Prostate gland (tissue), 2 donors: ENCODE measurements at regions not wholly inside any gene's neighbourhood (a gene's known extent, or its start where the extent isn't known, plus 50 kb on each side); places are given as distances from the start of the nearest gene placed in this dataset.

Experiments
- DNase-seq: peaks from one replicate; pipeline ENCODE4 v3.0.0-alpha.2; 2019; ENCODE audit warnings: low spot score
- H3K27ac ChIP-seq, 2 donors: fragments of 200-600 bp; sonication (generic); 2 replicates each; pipeline ENCODE4 v1.5.1; 2017 to 2019
- H3K27me3 ChIP-seq: fragments of 200-600 bp; sonication (generic); replicated peaks from 2 replicates; pipeline ENCODE4 v1.5.1; 2019; ENCODE audit not compliant: insufficient read depth
- H3K36me3 ChIP-seq, 2 donors: fragments of 200-600 bp; sonication (generic); 1 replicate in 1 of 2; 2 replicates in 1 of 2; pipeline versions ENCODE4 v1.5.1 to v1.8.1; 2017 to 2019
- H3K4me1 ChIP-seq: fragments of 200-600 bp; sonication (generic); replicated peaks from 2 replicates; pipeline ENCODE4 v1.5.1; 2019
- H3K4me3 ChIP-seq, 2 donors: fragments of 200-600 bp; sonication (generic); 2 replicates each; pipeline ENCODE4 v1.5.1; 2017 to 2019
- H3K9me3 ChIP-seq: fragments of 200-600 bp; sonication (generic); 2 replicates; pipeline ENCODE4 v1.5.1; 2017
- POLR2A ChIP-seq: fragments of 450-650 bp; IDR thresholded peaks from one replicate; pipeline ENCODE4 v1.6.1; 2016; ENCODE audit warnings: antibody characterized with exemption, mild to moderate bottlenecking
- POLR2AphosphoS5 ChIP-seq: sonication (generic); formaldehyde crosslinking; IDR thresholded peaks from one replicate; pipeline ENCODE4 v1.6.1; 2017; ENCODE audit warnings: antibody characterized with exemption
- WGBS: methylation state at CpG from one replicate; pipeline ENCODE4 v1.1.5; 2018; 5-methylcytosine and 5-hydroxymethylcytosine counted together
- intact Hi-C: fragments of 100-400 bp; cut with DNase I; formaldehyde crosslinking; loops from one replicate; pipeline ENCODE4 v1.14.2; 2022
- TF ChIP-seq, protein P1 (sequence below), 4 experiments: fragments of 200-600 bp in 2 of 4; fragments of 450-650 bp in 2 of 4; sonication (generic) in 2 of 4; IDR thresholded peaks; 1 replicate in 3 of 4; 2 replicates in 1 of 4; pipeline ENCODE4 v1.5.1; 2016 to 2019; ENCODE audit warnings: antibody characterized with exemption in 4 of 4, mild to moderate bottlenecking in 2 of 4, moderate library complexity in 2 of 4

DNA sequence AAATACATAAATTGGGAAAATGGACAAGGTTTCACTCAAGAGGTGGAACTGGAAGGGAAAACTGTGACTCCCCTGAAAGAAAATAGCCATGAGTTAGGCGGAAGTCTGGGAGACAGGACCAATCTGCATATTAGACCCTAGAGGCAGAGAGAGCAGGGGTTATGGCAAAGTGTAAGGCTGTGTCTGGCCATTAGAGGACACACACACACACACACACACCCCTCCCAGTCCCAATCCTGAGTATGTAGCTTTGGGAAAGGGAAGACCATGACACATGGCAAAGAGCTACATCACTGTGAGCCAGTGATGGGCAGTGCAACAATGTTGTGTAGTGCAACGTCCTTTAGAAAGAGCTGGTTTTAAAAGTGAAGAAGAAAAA, 479.9 kb upstream of the NXPH2 start:
- no peak for TF ChIP-seq POLR2A
- TF ChIP-seq POLR2AphosphoS5: no peak
- TF ChIP-seq, protein P1, sequence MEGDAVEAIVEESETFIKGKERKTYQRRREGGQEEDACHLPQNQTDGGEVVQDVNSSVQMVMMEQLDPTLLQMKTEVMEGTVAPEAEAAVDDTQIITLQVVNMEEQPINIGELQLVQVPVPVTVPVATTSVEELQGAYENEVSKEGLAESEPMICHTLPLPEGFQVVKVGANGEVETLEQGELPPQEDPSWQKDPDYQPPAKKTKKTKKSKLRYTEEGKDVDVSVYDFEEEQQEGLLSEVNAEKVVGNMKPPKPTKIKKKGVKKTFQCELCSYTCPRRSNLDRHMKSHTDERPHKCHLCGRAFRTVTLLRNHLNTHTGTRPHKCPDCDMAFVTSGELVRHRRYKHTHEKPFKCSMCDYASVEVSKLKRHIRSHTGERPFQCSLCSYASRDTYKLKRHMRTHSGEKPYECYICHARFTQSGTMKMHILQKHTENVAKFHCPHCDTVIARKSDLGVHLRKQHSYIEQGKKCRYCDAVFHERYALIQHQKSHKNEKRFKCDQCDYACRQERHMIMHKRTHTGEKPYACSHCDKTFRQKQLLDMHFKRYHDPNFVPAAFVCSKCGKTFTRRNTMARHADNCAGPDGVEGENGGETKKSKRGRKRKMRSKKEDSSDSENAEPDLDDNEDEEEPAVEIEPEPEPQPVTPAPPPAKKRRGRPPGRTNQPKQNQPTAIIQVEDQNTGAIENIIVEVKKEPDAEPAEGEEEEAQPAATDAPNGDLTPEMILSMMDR (IDR thresholded peaks at IDR 0.05): no peak
- Histone ChIP-seq H3K9me3 (no peaks in the 10 kb centered on the region), H3K4me3 (no peak overlapping the region), H3K4me1 (no peaks in the 10 kb centered on the region), H3K27me3 (no peaks in the 10 kb centered on the region), H3K36me3 (no peaks in the 10 kb centered on the region), H3K27ac (no peak overlapping the region)
- intact Hi-C loops: no loop called here
- WGBS: 81% methylated on average over 2 of the region's 2 CpGs
- DNase-seq: no peak

DNA sequence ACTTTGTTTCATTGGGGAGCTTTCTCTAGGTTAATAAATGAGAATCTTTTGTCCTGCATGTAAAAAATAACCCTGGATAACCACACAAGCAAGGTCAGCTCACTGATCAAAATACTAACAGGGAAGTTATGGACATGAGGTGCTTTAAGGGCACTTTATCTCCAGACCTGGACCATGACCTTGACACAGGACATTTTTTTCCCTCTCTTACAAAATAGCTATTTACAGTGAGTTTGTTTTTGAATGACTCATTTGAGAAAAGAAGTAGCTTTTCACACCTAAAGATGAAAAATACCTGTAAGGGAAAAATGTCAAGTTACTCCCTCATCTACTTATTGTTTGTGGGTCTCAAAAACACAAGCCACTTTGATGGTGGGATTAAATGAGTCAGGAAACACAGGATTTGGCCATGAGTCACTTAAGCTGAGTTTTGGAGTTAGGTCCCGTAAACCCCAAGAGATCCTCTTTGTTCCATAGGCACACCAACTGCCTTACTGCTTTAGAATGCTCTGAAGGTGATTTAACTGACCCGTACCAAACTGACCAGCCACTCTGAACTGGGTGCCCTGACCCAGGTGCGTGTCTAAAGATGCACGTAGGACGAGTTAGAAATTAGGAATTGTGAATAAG, 479.3 kb upstream of the NXPH2 start:
- intact Hi-C loops: no loop called here
- 91% methylated on average over 5 of the region's 5 CpGs for WGBS

DNA sequence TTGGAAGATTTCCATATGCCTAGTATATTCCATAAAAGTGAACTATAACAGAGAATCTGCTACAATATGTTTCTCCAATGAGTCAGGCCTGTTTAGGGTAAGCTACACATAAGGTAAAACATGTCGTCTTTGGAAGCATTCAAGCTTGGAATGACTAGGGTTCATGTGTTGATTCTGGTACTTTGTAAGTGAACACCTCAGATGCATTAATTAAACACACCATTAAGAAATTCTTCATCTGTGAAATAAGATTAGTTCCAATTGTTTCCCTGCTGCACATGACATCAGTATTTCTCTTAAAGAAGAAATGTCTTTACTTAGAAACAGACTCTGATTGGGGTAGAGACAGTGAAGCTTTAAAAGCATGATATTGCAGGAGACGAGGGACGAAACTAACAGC, 461.1 kb upstream of the NXPH2 start:
- 83% methylated on average over 3 of the region's 3 CpGs for WGBS
- Histone ChIP-seq H3K27ac (no peak overlapping the region), H3K27me3 (no peaks in the 10 kb centered on the region), H3K36me3 (no peaks in the 10 kb centered on the region), H3K4me3 (no peak overlapping the region), H3K4me1 (no peaks in the 10 kb centered on the region), H3K9me3 (no peaks in the 10 kb centered on the region)
- intact Hi-C loops: no loop called here
- TF ChIP-seq POLR2AphosphoS5 (no peak), POLR2A (no peak)
- TF ChIP-seq, protein P1 (IDR thresholded peaks at IDR 0.05): no peak
- no peak for DNase-seq

More for the DNA sequence above, 479.3 kb upstream of the NXPH2 start:
- no peak overlapping the region for H3K4me3 ChIP-seq
- DNase-seq: no peak
- no peak overlapping the region for H3K27ac ChIP-seq
- H3K27me3 ChIP-seq: no peaks in the 10 kb centered on the region
- TF ChIP-seq POLR2A (no peak), POLR2AphosphoS5 (no peak)
- TF ChIP-seq, protein P1 (IDR thresholded peaks at IDR 0.05): no peak
- no peaks in the 10 kb centered on the region for H3K4me1 ChIP-seq
- H3K36me3 ChIP-seq: no peaks in the 10 kb centered on the region
- no peaks in the 10 kb centered on the region for H3K9me3 ChIP-seq

DNA sequence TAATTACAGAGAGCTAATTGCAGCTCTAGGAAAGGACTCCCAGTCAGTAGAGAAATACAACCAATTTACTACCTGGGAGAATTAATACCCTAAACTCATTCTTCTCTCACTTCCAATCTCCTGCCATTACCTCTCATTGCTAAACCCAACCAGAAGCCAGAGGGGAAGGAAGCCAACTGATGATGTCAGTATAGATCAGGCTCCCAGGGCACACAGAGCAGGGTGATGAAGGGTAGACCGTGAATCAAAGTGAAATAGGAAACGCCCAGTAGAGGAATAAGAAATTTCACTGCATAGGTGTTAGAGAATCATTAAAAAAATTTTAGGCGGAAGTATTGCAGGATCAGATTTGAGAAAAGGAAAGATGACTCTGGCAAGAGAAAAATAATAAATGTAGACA, 456.8 kb upstream of the NXPH2 start:
- Histone ChIP-seq H3K36me3 (no peaks in the 10 kb centered on the region), H3K4me1 (no peaks in the 10 kb centered on the region), H3K4me3 (no peak overlapping the region), H3K9me3 (no peaks in the 10 kb centered on the region), H3K27ac (no peak overlapping the region), H3K27me3 (no peaks in the 10 kb centered on the region)
- intact Hi-C loops: no loop called here
- TF ChIP-seq POLR2AphosphoS5: no peak
- no peak for TF ChIP-seq POLR2A
- TF ChIP-seq, protein P1 (IDR thresholded peaks at IDR 0.05): no peak
- DNase-seq: no peak
- 82% methylated on average over 3 of the region's 3 CpGs for WGBS

DNA sequence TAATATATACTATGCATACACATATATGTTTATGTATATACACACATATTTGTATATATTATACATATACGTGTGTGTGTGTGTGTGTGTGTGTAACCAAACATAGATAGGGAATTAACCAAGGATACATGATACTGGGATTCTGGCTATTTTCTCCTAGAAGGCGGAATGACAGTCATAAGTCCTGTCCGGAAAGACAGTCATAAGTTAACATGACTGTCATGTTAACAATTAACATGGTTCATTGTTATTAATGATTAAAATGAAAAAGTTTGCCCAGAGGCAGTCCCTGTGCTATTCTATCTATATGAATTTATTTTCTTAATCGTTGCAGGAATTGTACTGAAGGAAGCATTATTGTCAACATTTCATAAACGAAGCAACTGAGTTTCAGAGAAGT, 450.7 kb upstream of the NXPH2 start:
- 68% methylated on average over 5 of the region's 5 CpGs for WGBS
- DNase-seq: no peak
- no peak overlapping the region for H3K27ac ChIP-seq
- no peak overlapping the region for H3K4me3 ChIP-seq
- no peaks in the 10 kb centered on the region for H3K9me3 ChIP-seq
- intact Hi-C loops: no loop called here
- no peaks in the 10 kb centered on the region for H3K36me3 ChIP-seq
- TF ChIP-seq POLR2A (no peak), POLR2AphosphoS5 (no peak)
- TF ChIP-seq, protein P1 (IDR thresholded peaks at IDR 0.05): no peak
- H3K27me3 ChIP-seq: no peaks in the 10 kb centered on the region
- no peaks in the 10 kb centered on the region for H3K4me1 ChIP-seq
